ENCODE measurements at regions not wholly inside any gene's neighbourhood (a gene's known extent, or its start where the extent isn't known, plus 50 kb on each side); places are given as distances from the start of the nearest gene placed in this dataset.
A peak's percentile ranks its signal among the peaks of the same experiment; 100 is the strongest.

GRCh38 chr20:40540166-40540565 lies 148.9 kb downstream of the MAFB start:
- DNase-seq (ENCODE audit: low read depth in 2 of 2), result no peak

GRCh38 chr20:40538131-40538530 lies 150.9 kb downstream of the MAFB start:
- no peak for DNase-seq (ENCODE audit: low read depth in 2 of 2)

- DNase-seq (ENCODE audit: low read depth in 2 of 2), result no peak
These were observed 152.2 kb downstream of the MAFB start for GRCh38 chr20:40536808-40537207.

- DNase-seq (ENCODE audit: low read depth in 2 of 2), result no peak
These were observed 153.2 kb downstream of the MAFB start for GRCh38 chr20:40535816-40536215.

GRCh38 chr20:40532103-40532502 lies 156.9 kb downstream of the MAFB start:
- no peak for DNase-seq (ENCODE audit: low read depth in 2 of 2)

- peak; percentile 65 to 68 for DNase-seq (ENCODE audit: low read depth in 2 of 2)
These were observed 163.7 kb downstream of the MAFB start for GRCh38 chr20:40525351-40525750.

- no peak for DNase-seq (ENCODE audit: low read depth in 2 of 2)
These were observed 165.0 kb downstream of the MAFB start for GRCh38 chr20:40524071-40524470.

- no peak for DNase-seq (ENCODE audit: low read depth in 2 of 2)
These were observed 166.6 kb downstream of the MAFB start for GRCh38 chr20:40522405-40522804.

- DNase-seq (ENCODE audit: low read depth in 2 of 2), result no peak
These were observed 167.1 kb downstream of the MAFB start for GRCh38 chr20:40521962-40522361.

GRCh38 chr20:40519918-40520317 lies 169.1 kb downstream of the MAFB start:
- no peak for DNase-seq (ENCODE audit: low read depth in 2 of 2)

GRCh38 chr20:40512994-40513393 lies 176.0 kb downstream of the MAFB start:
- DNase-seq (ENCODE audit: low read depth in 2 of 2), result peak; percentile 40 to 44

- no peak for DNase-seq (ENCODE audit: low read depth in 2 of 2)
These were observed 176.4 kb downstream of the MAFB start for GRCh38 chr20:40512591-40512990.

- peak; percentile 32 to 38 for DNase-seq (ENCODE audit: low read depth in 2 of 2)
These were observed 177.6 kb downstream of the MAFB start for GRCh38 chr20:40511478-40511877.

GRCh38 chr20:40510622-40511021 lies 178.4 kb downstream of the MAFB start:
- DNase-seq (ENCODE audit: low read depth in 2 of 2), result no peak

- no peak for DNase-seq (ENCODE audit: low read depth in 2 of 2)
These were observed 180.2 kb downstream of the MAFB start for GRCh38 chr20:40508821-40509220.

GRCh38 chr20:40506537-40506939 lies 182.5 kb downstream of the MAFB start:
- peak; percentile 91 for DNase-seq (ENCODE audit: low read depth in 2 of 2)

GRCh38 chr20:40503119-40503518 lies 185.9 kb downstream of the MAFB start:
- DNase-seq (ENCODE audit: low read depth in 2 of 2), result no peak

- DNase-seq (ENCODE audit: low read depth in 2 of 2), result no peak
These were observed 186.5 kb downstream of the MAFB start for GRCh38 chr20:40502576-40502975.

- no peak for DNase-seq (ENCODE audit: low read depth in 2 of 2)
These were observed 189.6 kb downstream of the MAFB start for GRCh38 chr20:40499391-40499790.

GRCh38 chr20:40497899-40498691 lies 190.9 kb downstream of the MAFB start:
- DNase-seq (ENCODE audit: low read depth in 2 of 2), result no peak

- DNase-seq (ENCODE audit: low read depth in 2 of 2), result no peak
These were observed 193.1 kb downstream of the MAFB start for GRCh38 chr20:40495956-40496355.

- no peak for DNase-seq (ENCODE audit: low read depth in 2 of 2)
These were observed 194.8 kb downstream of the MAFB start for GRCh38 chr20:40494248-40494647.

- DNase-seq (ENCODE audit: low read depth in 2 of 2), result no peak
These were observed 195.5 kb downstream of the MAFB start for GRCh38 chr20:40493549-40493948.

- no peak for DNase-seq (ENCODE audit: low read depth in 2 of 2)
These were observed 196.0 kb downstream of the MAFB start for GRCh38 chr20:40493071-40493470.

All from fibroblast of skin of left quadriceps (primary cell).